HL-60 (cell line): ENCODE measurements at regions not wholly inside any gene's neighbourhood (a gene's known extent, or its start where the extent isn't known, plus 50 kb on each side); places are given as distances from the start of the nearest gene placed in this dataset.
A peak's percentile ranks its signal among the peaks of the same experiment; 100 is the strongest.

Source experiments
- DNase-seq, 2 experiments: peaks; one replicate each; pipeline ENCODE4 v3.0.0-alpha.2; 2010 to 2020; ENCODE audit warnings: low read depth in 1 of 2, low spot score in 1 of 2
- H3K27ac ChIP-seq: fragments of 250-450 bp; sonication (Bioruptor Pico); replicated peaks from 2 replicates; pipeline ENCODE4 v1.5.1; 2020; ENCODE audit warnings: mild to moderate bottlenecking, moderate library complexity
- H3K27me3 ChIP-seq: fragments of 250-450 bp; sonication (Bioruptor Pico); 2 replicates; pipeline ENCODE4 v1.5.1; 2021; ENCODE audit warnings: mild to moderate bottlenecking, moderate library complexity; ENCODE audit not compliant: insufficient read depth, poor library complexity, severe bottlenecking
- H3K4me3 ChIP-seq: replicated peaks from 2 replicates; pipeline ENCODE4 v1.5.1; 2011; ENCODE audit warnings: mild to moderate bottlenecking, control low read depth, low read length; ENCODE audit not compliant: insufficient read depth
- GABPA ChIP-seq: IDR thresholded peaks from 2 replicates; pipeline ENCODE4 v1.6.1; 2012; ENCODE audit warnings: low read depth
- POLR2AphosphoS5 ChIP-seq: IDR thresholded peaks from 2 replicates; pipeline ENCODE4 v1.6.1; 2012; ENCODE audit warnings: low read depth
- SPI1 ChIP-seq: IDR thresholded peaks from 2 replicates; pipeline ENCODE4 v1.6.1; 2012; ENCODE audit warnings: low read depth, mild to moderate bottlenecking, borderline replicate concordance
- TF ChIP-seq, protein P1 (sequence below): IDR thresholded peaks from one replicate; pipeline ENCODE4 v1.5.1; 2011; ENCODE audit warnings: low read length, control low read depth, inconsistent platforms; ENCODE audit not compliant: insufficient read depth
- TF ChIP-seq, protein P2 (sequence below): IDR thresholded peaks from 2 replicates; pipeline ENCODE4 v1.6.1; 2012; ENCODE audit warnings: low read depth; ENCODE audit not compliant: insufficient replicate concordance

DNA sequence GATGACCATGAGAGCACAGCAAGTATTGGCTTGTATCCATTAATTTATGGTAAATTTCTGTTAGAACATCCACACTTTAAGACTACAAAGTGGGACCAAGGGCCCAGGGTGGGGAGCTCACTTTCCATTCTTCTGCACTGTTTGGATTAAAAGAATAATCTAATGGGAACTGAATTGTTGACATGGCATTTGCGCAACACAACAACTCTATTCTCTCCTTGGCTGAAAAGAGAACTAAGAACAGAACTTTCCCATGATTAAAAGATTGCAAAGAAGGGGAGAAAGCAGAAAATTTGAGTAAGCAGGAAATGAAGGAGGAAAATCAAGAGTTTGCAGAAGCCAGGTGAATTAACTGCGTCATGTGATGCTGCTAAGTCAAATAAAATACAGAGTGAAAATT lies 143.4 kb downstream of the HINT1 start:
- no peak for DNase-seq
- no peaks in the 10 kb centered on the region for H3K27me3 ChIP-seq
- H3K4me3 ChIP-seq, result no peak overlapping the region
- TF ChIP-seq GABPA, result no peak
- TF ChIP-seq, protein P1, sequence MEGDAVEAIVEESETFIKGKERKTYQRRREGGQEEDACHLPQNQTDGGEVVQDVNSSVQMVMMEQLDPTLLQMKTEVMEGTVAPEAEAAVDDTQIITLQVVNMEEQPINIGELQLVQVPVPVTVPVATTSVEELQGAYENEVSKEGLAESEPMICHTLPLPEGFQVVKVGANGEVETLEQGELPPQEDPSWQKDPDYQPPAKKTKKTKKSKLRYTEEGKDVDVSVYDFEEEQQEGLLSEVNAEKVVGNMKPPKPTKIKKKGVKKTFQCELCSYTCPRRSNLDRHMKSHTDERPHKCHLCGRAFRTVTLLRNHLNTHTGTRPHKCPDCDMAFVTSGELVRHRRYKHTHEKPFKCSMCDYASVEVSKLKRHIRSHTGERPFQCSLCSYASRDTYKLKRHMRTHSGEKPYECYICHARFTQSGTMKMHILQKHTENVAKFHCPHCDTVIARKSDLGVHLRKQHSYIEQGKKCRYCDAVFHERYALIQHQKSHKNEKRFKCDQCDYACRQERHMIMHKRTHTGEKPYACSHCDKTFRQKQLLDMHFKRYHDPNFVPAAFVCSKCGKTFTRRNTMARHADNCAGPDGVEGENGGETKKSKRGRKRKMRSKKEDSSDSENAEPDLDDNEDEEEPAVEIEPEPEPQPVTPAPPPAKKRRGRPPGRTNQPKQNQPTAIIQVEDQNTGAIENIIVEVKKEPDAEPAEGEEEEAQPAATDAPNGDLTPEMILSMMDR, result no peak
- TF ChIP-seq POLR2AphosphoS5, result no peak
- TF ChIP-seq SPI1, result no peak
- TF ChIP-seq, protein P2, sequence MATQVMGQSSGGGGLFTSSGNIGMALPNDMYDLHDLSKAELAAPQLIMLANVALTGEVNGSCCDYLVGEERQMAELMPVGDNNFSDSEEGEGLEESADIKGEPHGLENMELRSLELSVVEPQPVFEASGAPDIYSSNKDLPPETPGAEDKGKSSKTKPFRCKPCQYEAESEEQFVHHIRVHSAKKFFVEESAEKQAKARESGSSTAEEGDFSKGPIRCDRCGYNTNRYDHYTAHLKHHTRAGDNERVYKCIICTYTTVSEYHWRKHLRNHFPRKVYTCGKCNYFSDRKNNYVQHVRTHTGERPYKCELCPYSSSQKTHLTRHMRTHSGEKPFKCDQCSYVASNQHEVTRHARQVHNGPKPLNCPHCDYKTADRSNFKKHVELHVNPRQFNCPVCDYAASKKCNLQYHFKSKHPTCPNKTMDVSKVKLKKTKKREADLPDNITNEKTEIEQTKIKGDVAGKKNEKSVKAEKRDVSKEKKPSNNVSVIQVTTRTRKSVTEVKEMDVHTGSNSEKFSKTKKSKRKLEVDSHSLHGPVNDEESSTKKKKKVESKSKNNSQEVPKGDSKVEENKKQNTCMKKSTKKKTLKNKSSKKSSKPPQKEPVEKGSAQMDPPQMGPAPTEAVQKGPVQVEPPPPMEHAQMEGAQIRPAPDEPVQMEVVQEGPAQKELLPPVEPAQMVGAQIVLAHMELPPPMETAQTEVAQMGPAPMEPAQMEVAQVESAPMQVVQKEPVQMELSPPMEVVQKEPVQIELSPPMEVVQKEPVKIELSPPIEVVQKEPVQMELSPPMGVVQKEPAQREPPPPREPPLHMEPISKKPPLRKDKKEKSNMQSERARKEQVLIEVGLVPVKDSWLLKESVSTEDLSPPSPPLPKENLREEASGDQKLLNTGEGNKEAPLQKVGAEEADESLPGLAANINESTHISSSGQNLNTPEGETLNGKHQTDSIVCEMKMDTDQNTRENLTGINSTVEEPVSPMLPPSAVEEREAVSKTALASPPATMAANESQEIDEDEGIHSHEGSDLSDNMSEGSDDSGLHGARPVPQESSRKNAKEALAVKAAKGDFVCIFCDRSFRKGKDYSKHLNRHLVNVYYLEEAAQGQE, result no peak
- H3K27ac ChIP-seq, result no peak overlapping the region

DNA sequence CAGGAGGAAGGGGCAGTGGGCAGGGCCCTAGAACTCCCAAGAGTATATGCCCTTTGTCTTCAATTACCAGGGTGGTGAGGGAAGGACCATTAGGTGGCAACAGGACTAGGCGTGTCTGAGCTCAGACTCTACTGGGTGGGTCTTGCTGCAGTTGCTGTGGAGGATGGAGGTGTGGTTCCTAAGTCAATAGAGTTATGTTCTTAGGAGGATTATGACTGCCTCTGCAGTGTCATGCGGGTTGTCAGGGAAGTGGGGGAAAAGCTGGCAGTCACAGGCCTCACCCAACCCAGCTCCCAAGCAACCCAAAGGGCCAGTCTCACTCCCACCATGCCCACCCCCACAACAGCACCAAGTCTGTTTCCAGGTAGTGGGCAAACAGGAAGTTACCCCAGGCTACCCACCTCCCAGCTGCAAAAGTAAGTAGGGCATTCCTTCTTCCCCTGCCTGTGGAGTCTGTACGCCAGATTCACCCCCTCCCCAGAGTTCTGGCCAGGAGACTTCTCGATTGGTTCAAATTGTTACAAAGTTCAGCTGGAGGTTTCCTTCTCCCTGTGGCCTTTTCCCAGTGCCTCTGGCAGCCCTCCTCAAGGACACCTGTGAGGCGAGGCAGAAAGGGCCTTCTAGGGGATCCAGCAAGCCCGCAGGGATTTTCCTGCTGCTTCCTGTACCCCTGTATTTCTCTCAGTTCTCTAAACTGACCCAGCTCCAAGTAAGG lies 145.3 kb downstream of the HINT1 start:
- no peaks in the 10 kb centered on the region for H3K27me3 ChIP-seq
- no peak overlapping the region for H3K4me3 ChIP-seq
- DNase-seq, result no peak
- TF ChIP-seq, protein P2, result no peak
- TF ChIP-seq, protein P1, result no peak
- no peak for TF ChIP-seq SPI1
- TF ChIP-seq GABPA, result no peak
- no peak for TF ChIP-seq POLR2AphosphoS5
- H3K27ac ChIP-seq, result no peak overlapping the region

DNA sequence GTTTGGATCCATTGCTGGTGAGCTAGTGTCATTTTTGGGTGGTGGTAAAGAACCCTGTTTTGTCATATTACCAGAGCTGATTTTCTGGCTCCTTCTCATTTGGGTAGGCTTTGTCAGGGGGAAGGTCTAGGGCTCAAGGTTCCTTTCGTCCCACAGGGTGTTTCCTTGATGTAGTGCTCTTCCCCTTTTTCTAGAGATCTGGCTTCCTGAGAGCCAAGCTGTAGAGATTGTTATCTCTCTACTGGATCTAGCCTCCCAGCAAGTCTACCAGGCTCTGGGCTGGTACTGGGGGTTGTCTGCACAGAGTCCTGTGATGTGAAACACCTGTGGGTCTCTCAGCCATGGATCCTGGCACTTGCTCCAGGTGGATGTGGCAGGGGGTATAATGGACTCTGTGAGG lies 145.9 kb downstream of the HINT1 start:
- H3K4me3 ChIP-seq, result no peak overlapping the region
- no peaks in the 10 kb centered on the region for H3K27me3 ChIP-seq
- TF ChIP-seq SPI1, result peak; percentile 33; the same call in 1 of the 2 replicates
- TF ChIP-seq, protein P2, result no peak
- no peak for DNase-seq
- H3K27ac ChIP-seq, result no peak overlapping the region
